ENCODE measurements at regions not wholly inside any gene's neighbourhood (a gene's known extent, or its start where the extent isn't known, plus 50 kb on each side); places are given as distances from the start of the nearest gene placed in this dataset.

DNA sequence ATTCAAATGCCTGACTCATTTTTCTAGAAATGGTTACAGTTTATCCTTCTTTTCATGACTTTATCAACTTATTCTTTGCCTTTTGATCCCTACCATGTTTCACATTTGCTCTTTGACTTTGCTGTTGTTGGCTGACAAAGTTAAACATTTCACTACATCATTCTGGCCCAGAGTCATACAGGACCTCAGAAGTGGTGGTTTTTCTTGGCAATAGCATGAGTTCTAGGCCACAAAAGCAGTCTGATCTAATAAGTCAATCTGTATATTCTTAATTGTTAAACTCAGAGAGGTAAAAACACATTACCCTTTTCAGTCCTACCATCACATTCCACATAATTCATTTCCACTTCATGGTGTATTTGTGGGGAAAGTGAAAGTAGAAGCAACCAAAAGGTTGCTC lies 763.2 kb upstream of the TENM4 start:
- no peak for DNase-seq (ENCODE audit: low read depth in 2 of 2, low spot score in 1 of 2)

DNA sequence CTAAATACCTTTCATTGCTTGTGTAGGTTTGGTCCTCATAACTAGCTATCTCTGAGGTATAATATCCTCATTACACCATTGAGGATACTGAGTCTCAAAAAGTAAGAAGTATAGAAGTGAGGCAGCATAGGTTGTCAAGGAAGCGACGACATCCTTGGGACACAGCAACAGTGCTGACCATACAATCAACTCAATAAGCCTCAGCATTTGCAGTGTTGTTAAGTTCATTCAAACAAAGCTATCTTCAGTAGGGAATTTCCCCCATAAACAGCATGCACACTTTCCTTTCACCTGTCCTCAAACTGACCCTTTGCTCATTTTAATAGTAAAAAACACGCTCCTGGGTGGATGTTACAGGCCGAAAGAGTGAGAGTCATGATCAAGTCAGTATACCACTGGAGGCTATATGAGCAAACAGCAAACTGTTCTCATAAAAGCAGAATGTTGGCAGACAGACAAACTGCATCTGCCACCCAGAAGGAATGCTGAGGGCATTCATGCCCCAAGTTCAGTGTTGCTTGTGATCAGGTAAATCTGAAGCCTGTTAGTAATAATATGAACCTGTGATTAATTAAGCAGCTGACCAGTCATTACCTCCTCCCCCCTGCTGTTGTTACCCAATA lies 756.2 kb upstream of the TENM4 start:
- no peak for DNase-seq (ENCODE audit: low read depth in 2 of 2, low spot score in 1 of 2)

DNA sequence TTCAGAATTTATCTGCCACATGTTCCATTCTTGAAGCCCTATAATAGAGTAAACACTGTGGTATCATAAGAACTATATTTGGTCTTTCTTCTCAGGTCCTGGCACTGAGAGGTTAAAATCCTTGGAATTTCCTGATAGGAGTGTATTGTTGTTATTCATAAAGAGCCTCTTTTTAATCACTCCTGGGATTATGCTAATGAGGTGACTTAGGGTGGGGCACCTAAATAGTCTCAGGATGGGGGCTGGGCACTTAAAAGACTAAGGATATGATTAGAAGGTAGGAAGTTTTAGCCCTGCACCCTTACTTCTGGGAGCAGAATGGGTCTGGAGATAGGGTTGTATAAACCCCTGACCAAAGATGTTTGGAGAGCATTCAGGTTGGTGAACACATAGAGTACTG lies 755.2 kb upstream of the TENM4 start:
- no peak for DNase-seq (ENCODE audit: low read depth in 2 of 2, low spot score in 1 of 2)

DNA sequence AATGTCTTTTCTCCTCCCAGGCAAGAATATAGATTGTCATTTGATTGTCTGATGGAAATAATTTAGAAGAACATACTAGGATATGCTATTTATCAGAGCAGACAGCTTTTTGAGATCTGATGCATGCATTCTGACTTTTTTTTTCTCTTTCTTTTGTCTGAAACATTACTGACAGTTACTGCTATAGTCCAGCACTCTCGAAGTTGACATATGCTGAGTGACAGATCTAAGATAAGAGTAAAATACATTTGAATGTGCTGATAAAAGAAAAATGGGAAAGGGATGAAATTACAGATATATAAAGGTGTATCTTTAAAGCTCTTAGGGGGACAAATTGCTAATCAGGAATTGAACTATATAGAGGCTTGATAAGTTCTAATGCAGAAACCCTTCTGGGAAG lies 753.8 kb upstream of the TENM4 start:
- no peak for DNase-seq (ENCODE audit: low read depth in 2 of 2, low spot score in 1 of 2)

DNA sequence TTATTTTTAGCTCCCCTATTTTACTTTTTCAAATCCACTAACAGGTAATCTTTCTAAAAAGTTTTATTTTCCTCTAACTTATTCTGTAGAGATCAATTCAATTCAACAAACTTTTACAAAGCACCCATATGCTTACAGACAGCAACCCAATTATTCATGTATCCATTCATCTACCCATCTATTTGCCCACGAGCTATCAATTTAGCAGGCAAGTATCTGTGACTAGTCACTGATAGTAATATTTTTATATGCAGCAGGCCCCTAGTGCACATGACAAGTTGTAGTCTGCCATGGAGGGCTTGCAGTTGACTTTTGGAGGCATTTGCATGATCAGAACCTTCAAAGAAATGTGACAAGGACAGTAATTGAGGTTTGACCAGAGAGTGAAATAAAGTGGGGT lies 753.2 kb upstream of the TENM4 start:
- no peak for DNase-seq (ENCODE audit: low read depth in 2 of 2, low spot score in 1 of 2)

DNA sequence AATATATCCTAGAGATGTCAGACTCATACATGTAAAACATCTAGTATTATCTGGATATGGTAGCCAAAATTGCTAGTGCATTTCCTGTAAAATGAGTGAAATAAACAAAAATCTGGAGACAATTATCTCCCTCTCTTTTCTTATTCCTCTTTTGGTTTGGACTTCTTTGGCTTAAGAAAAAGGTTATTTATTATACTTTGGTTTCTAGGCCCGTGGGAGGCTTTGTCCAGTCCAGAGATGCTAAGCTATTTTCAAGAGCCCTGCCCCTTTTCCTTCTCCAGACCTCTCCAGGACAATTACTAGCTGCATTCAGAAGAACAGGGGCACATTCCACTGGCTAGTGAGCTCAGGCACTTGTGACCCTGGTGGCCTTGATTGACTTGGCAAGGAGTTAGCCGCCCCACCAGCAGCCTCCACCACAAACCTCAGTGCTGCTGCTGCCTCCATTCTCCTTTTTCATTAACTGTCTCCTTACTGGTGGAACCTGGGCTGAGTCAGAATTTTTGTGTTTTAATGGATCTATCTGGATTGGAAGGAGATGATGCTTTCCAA lies 747.3 kb upstream of the TENM4 start:
- no peak for DNase-seq (ENCODE audit: low read depth in 2 of 2, low spot score in 1 of 2)

DNA sequence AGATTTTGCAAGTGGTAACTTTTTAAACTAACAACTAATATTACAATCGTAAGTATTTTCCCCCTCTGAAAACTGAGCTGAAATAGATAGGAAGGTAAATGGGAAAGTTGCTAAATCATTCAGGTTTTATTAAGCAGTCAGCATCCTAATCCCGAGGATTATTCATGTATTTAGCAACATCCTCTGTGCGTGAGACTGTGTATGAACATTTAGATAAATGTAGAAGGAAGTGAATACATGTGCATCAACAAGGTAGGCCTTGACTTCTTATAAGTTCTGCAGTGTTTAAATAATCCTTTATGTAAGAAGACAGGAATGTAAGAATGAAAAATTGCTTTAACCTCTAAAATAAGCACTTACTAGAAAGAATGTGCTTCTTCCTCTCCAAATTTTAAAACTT lies 745.9 kb upstream of the TENM4 start:
- no peak for DNase-seq (ENCODE audit: low read depth in 2 of 2, low spot score in 1 of 2)

DNA sequence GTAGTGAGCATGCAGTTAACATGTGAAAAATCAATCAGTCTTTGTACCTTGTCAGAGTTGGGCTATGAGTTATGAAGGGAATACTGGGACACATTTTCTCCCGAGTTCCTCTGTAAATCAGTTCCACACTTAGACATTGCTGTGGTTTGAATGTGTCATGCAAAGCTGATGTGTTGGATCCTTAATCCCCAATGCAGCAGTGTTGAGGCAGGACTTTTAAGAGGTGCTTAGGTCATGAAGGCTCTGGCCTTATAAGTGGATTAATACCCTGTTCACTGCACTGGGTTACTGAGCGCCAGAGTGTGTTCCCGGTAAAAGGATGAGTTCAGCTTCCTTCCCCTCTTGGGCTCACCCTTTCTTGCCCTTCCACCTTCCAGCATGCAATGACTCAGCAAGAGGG lies 742.1 kb upstream of the TENM4 start:
- no peak for DNase-seq (ENCODE audit: low read depth in 2 of 2, low spot score in 1 of 2)

DNA sequence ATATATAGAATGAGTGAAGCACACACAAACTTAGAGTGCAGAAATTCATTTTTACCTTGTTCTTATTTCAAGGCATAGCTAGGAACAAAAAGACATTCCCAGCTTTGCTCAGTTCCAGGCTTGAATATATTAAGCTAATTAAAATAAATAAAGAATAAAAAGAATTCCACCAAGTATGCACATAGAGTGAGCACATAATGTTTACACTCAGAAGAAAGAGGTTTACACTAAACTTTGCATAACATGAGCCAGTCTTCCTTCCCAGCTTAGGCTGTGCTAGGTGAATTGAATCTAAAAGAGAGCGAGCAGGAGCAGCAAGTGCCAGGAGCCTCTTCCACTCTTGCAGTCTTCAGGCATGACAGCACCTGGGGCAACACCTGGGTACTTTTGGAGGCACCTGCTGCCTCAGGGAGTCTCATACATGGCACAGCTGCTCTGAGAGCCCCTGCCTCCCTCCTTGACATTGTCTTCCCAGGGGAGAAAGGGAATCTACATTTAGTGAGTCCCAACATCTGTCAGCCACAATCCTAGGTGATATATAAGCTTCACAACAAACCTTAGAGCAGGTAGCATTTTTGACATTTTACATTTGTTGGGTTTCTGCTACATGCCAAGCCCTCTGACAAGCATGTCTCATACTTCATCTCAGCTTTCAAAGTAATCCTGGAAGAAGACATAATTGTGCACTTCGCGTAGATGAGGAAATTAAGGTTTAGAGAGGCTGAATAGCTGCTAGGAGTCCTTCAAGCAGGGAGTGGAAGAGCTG lies 732.7 kb upstream of the TENM4 start:
- DNase-seq (ENCODE audit: low read depth in 2 of 2, low spot score in 1 of 2): no peak

DNA sequence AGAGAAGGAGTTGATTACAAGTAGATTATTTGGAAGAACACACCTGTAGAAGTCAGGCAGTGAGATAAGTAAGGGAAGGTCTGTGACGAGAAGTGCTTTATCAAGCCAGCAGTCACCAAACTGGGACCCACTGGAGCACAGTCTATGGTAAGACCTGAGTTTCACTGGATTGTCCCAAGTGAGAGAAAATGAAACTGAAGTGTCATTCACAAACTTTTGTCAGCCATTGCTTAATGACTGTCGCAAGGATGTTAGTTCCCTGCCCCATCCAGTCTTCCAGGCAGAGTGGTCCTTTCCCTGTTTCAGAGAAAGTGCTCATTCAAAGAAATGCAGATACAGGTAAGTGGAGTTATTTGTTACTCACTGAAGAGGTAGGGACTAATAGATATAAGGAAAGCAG lies 728.0 kb upstream of the TENM4 start:
- DNase-seq (ENCODE audit: low read depth in 2 of 2, low spot score in 1 of 2): no peak

DNA sequence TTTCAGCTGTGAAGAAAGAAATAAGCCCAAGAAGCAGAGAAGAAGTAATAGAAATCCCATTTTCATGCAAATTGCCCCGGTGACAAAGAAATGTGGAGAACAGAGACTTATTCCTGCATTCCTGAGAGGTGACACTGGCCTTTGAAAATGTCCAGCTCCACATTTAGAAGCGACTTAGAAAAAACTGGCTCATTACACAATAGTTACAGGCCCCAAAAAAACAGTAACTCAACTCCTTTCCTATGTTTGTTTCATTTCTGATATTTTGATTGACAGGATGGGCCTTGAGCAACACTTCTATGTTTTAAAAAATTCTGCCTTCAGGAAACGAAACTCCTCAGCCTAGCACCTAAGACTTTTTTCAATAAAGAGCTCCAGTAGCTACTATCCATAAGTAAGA lies 726.9 kb upstream of the TENM4 start:
- DNase-seq (ENCODE audit: low read depth in 2 of 2, low spot score in 1 of 2): no peak

DNA sequence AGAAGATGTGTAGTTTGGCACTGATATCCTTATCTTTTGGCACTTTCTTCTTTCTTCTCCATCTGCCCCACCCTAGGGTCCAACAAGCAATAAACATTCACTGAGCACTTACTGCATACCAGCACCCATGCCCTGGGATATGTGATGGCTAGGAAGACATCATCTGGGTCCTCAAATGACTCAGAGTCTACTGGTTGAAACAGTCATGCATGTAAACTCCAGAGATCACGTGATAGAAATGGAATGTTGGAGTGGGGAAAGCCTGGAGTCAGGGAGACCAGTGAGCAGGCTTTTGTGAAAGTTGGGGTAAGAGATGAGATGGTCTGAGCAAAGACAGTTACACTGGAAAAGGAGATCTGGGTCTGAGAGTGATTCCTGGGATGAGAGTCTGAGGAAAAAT lies 724.9 kb upstream of the TENM4 start:
- DNase-seq (ENCODE audit: low read depth in 2 of 2, low spot score in 1 of 2): no peak

DNA sequence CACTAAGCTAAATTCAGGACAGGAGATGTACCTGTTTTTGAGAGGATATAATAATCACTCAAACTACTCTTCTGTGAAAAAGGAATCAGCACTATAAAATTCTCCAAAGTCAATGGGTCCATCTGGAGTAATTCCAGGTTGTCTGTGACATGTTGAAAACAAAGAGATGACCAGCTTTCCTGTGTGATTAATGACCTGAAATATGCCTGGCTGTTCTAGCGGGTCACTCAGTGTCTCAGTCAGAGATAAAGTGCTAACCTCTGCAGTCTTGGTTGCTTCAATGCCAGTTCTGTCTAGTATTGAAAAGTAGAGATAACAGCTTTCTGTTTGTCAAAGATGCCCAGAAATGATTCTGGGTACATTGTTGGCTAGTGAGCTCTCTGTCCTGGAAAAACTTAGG lies 722.6 kb upstream of the TENM4 start:
- DNase-seq (ENCODE audit: low read depth in 2 of 2, low spot score in 1 of 2): no peak

DNA sequence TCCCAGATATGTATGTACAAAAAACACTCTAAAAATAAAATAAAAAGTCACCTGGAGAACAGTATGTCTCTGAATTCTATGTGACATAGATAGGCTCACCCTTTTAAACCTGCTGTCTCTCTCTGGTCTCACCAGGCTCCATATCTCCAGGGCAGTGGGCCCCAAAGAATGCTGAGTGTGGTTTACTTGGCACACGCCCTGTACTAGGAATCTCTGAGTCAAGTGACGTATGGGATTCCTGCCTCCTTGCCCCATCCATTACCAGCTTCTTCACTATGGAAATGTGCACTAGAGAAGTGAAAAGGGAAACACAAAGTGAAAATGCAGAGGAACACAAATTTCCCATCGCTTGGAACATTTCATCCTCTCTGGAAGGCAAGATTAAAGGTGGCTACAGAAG lies 722.2 kb upstream of the TENM4 start:
- no peak for DNase-seq (ENCODE audit: low read depth in 2 of 2, low spot score in 1 of 2)

DNA sequence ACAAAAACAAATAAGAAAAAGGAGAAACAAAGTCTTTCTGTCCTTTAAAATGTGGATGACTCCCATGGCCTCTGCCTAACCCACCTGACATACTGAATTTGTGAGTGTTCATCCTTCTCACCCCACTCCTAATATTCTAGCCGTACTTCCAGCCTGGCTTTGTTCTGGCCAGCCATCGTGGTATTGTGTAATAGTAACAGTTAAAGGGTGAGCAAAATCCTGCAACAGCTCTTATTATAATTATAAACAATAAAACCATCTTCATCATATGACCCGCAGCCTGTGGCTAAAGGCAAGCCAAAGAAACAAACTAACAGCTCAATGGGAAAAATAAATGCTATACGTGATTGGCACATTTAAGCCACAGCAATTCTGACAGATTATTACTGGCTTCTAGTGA lies 721.6 kb upstream of the TENM4 start:
- no peak for DNase-seq (ENCODE audit: low read depth in 2 of 2, low spot score in 1 of 2)

DNA sequence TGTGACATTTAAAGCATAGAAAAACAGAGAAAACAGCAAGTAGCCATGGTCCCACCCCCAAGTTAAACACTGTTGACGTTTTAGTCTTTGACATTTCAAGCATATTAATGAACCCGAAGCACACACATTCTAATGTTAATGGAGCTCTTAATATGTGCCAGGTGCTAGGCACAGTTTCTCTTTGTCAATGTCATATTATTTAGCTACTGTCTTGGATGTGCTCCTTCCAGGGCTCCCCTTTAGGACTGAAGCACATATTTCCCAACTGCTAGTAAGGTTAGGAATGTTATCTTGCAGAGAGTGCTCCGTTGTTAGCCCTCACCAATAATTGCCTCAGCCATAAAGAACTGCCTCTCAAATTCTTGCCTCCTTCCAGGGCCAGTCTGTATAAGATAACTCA lies 716.6 kb upstream of the TENM4 start:
- no peak for DNase-seq (ENCODE audit: low read depth in 2 of 2, low spot score in 1 of 2)

DNA sequence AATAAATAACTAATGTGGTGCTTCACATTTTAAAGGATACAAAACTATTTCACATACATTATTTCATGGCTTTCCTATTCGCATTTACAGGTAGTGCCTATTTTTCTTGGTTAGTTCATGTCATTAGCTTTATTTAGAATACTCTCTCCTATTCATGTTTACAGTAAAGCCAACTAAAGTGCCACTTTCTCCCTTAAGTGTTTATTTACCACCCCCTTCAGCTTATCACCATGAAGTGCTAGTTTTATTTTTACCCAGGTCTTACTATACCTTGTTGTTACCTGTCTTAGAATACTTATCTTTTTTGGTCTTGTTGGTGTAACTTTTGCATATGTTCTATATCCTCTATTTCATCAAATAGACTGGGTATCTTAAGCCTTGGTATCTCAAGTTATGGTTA lies 715.2 kb upstream of the TENM4 start:
- DNase-seq (ENCODE audit: low read depth in 2 of 2, low spot score in 1 of 2): no peak

DNA sequence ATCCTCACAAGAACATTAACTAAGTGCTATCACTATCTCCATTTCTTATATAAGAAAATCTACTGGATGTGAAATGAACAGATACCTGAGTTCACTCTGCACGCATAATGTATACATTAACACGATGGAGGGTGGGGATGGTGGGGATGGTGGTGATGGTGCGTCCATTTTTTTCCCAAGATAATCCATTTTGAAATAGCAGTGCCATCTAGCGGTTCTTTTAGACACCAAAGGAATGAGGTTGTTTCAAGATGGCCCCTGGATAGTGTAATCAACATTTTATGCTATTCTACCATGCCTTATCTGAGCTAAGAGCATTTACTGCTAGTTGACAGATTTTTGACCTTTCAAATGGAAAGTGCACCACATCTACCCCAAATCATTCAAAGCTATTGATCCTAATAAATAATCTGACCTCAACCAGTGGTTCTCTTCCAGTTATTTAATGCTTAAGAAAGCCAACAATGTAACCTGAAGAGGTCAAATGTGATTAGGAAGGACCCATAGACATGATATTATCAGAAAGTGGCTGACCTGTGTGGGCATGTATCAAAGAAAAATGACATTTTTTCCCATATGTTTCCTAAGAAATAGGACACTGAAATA lies 714.7 kb upstream of the TENM4 start:
- no peak for DNase-seq (ENCODE audit: low read depth in 2 of 2, low spot score in 1 of 2)

DNA sequence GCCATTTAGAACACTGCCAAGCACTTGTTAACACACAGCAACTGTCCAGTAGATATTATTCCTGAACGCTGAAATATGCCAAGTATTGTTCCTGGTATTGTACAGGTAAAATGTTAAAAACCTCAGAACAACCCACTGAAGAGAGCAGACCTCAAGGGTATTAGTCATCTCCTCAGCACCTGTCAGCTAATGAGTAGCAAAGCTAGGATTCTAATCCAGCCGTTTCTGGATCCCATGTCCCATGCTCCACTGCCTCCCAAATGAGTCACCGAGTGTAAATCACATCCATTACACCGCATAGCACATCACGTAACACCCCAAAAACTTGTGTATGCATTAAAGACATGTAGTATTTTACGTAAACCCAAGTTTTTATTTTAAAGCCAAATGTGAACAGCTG lies 705.4 kb upstream of the TENM4 start:
- no peak for DNase-seq (ENCODE audit: low read depth in 2 of 2, low spot score in 1 of 2)

DNA sequence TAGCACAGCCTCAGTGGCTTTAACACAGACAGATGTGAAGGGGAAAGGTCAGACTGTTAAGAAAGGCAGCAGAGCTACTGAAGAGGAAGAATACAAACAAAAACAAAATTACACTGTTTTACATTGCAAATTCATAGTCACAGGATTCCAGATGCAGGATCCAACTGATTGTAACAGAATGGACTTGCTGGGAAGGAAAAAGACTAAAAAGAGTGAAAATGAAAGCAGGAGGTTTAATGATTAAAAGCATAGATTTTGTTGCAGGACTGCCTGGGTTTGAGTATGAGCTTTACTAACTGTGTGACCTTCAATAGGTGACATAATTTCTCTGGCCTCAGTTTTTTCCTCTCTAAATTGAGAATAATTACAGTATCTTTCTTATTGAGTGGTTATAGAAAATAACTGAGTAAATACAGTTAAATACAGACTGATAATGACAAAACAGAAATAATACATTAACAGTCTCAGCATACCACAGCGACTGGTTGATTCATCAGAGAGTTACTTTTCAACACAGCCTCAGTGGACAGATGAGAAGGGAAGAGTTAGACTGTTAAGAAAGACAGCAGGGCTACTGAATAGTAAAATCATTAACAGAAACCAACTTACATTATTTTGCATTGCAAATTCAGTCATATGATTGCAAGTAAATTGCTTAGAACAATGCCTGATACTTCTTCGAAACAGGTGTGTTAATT lies 704.2 kb upstream of the TENM4 start:
- no peak for DNase-seq (ENCODE audit: low read depth in 2 of 2, low spot score in 1 of 2)

DNA sequence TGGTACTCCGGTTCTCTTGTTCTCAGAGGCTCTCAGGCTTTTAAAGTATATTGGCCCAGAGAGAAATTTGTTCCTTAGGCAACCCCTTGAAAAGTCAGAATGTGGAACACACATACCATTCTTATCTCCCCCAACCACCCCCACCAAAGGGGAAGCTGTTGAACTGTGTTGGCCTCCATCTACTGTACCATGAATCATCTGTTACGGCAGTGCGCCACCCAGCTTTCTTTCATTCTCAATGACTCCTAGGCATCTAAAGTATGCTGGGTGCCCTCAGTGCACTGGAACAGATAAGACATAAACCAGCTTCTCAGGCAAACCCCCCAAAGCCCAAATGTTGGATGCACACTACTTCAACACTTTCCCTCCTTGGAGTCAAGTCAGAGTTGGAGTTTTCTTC lies 696.2 kb upstream of the TENM4 start:
- DNase-seq (ENCODE audit: low read depth in 2 of 2, low spot score in 1 of 2): no peak

DNA sequence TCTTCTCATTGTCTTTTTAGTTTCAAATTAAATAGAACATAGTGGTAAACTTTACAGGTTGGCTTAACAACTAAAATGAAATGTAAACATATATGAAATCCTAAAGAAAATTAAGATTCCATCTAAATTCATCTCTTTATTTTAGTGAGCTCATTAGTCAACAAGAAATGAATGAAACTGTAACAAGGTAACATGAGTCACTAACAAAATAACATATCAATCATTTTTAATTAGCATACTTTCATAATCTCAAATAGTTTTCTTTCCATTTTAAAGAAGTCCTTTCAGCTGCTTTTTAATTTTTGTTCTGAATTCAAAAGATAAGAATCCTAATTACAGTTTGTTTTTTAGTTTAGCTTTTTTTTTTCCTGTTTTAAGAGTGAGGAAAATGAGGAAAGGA lies 688.6 kb upstream of the TENM4 start:
- DNase-seq (ENCODE audit: low read depth in 2 of 2, low spot score in 1 of 2): no peak
